ENCODE measurements at regions not wholly inside any gene's neighbourhood (a gene's known extent, or its start where the extent isn't known, plus 50 kb on each side); places are given as distances from the start of the nearest gene placed in this dataset.
"Not testable (repeated sequence)": the region's sequence is repeated elsewhere in the genome, so short reads cannot be mapped to it uniquely, and the experiment has no call there.

GRCh38 chr12:114500775-114501473, 95.0 kb upstream of the TBX5 start:
- DNase-seq = no peak

- no peak for DNase-seq
Observed at GRCh38 chr12:114500131-114500530, 94.2 kb upstream of the TBX5 start.

- DNase-seq = no peak
Observed at GRCh38 chr12:114499338-114499737, 93.4 kb upstream of the TBX5 start.

GRCh38 chr12:114491916-114492315, 86.0 kb upstream of the TBX5 start:
- no peak for DNase-seq

GRCh38 chr12:114484822-114485459, 79.0 kb upstream of the TBX5 start:
- not testable (repeated sequence) for DNase-seq

GRCh38 chr12:114483996-114484395, 78.1 kb upstream of the TBX5 start:
- no peak for DNase-seq

- no peak for DNase-seq
Observed at GRCh38 chr12:114481200-114481535, 75.2 kb upstream of the TBX5 start.

- DNase-seq = no peak
Observed at GRCh38 chr12:114480337-114481199, 74.6 kb upstream of the TBX5 start.

- no peak for DNase-seq
Observed at GRCh38 chr12:114479831-114480230, 73.9 kb upstream of the TBX5 start.

- no peak for DNase-seq
Observed at GRCh38 chr12:114478865-114479264, 72.9 kb upstream of the TBX5 start.

GRCh38 chr12:114477989-114478395, 72.0 kb upstream of the TBX5 start:
- DNase-seq = no peak

GRCh38 chr12:114476159-114476558, 70.2 kb upstream of the TBX5 start:
- DNase-seq = no peak

- no peak for DNase-seq
Observed at GRCh38 chr12:114473717-114474116, 67.8 kb upstream of the TBX5 start.

- DNase-seq = no peak
Observed at GRCh38 chr12:114473018-114473417, 67.1 kb upstream of the TBX5 start.

GRCh38 chr12:114457620-114458019, 51.7 kb upstream of the TBX5 start:
- DNase-seq = no peak

Data from activated CD8-positive, alpha-beta memory T cell treated with anti-CD3 and anti-CD28 coated beads for 24 hours (primary cell).